ENCODE measurements at regions not wholly inside any gene's neighbourhood (a gene's known extent, or its start where the extent isn't known, plus 50 kb on each side); places are given as distances from the start of the nearest gene placed in this dataset.

DNA sequence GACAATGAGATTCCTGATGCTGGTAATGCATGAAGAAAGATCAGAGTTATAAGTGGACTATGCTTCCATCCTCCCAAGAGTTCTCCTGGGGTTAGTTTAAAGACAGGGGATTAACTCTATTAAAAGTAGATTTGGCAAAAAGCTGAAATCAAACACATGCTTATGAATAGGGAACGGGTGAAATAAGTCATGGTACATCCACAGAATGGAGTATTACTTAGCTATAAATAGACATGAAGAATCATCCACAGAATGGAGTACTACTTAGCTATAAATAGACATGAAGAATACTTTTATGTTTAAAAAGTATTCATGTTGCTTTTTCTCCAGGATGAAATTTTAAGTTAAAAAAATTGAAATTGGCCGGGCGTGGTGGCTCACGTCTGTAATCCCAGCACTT lies 596.4 kb upstream of the B3GAT1 start:
- intact Hi-C loops (cut with micrococcal nuclease; ENCODE audit: unreplicated experiment) = no loop called here
- no peak overlapping the region for H3K4me2 ChIP-seq (ENCODE audit: low read depth, low read length)
- no peak for FAIRE-seq
- H3K27me3 ChIP-seq (ENCODE audit: control insufficient read depth in 1 of 2, insufficient read depth in 2 of 2, low read length in 2 of 2) = no peaks in the 10 kb centered on the region; a peak in 1 of 5 replicates
- no peaks in the 10 kb centered on the region for H3K36me3 ChIP-seq (replicated peaks in 1 of 2; ENCODE audit: control insufficient read depth in 1 of 2, insufficient read depth in 2 of 2, low read length in 2 of 2)
- H3K9ac ChIP-seq (ENCODE audit: insufficient read depth, low read depth, low read length) = no peak overlapping the region
- no peaks in the 10 kb centered on the region for H3K79me2 ChIP-seq (ENCODE audit: insufficient read depth, low read length)
- no peaks in the 10 kb centered on the region for H4K20me1 ChIP-seq (ENCODE audit: insufficient read depth, low read length)
- H3K4me3 ChIP-seq (replicated peaks in 1 of 3; ENCODE audit: insufficient read depth in 1 of 3, low read depth in 2 of 3, low read length in 3 of 3) = no peak overlapping the region
- WGBS (ENCODE audit: low lambda C conversion rate) = 24% methylated on average over 4 of the region's 4 CpGs
- ATAC-seq = no peak
- no peaks in the 10 kb centered on the region for H3K9me3 ChIP-seq (ENCODE audit: low read length)
- in situ Hi-C loops (cut with HindIII; ENCODE audit: extremely low pct_ligation_motif_present, low pct_unique_long_range_greater_than_20kb) = no loop called here
- ChIA-PET POLR2A (no interaction called here), CTCF (ENCODE audit: low intra/inter-chr PET ratio, low total read pairs) (no interaction called here)
- DNase-seq (ENCODE audit: low spot score) = no peak
- no TSS peak for BruUV-seq (replicated peaks)
- no peak overlapping the region for H2AFZ ChIP-seq (ENCODE audit: low read length)
- H3K27ac ChIP-seq (ENCODE audit: extremely low read length, insufficient read depth, low read length) = no peak overlapping the region
- H3K4me1 ChIP-seq (ENCODE audit: insufficient read depth, low read length) = no peaks in the 10 kb centered on the region
- TF ChIP-seq MAF1 (CRISPR knock-in tag; IDR thresholded peaks at IDR 0.05; ENCODE audit: borderline replicate concordance) = no peak
- TF ChIP-seq ZNF207 (IDR thresholded peaks at IDR 0.05; ENCODE audit: borderline replicate concordance) = no peak
- TF ChIP-seq GATA4 (IDR thresholded peaks at IDR 0.05; ENCODE audit: borderline replicate concordance, low read depth) = no peak
- no peak for TF ChIP-seq DNMT1 (CRISPR knock-in tag; IDR thresholded peaks at IDR 0.05)
- TF ChIP-seq, protein P1, sequence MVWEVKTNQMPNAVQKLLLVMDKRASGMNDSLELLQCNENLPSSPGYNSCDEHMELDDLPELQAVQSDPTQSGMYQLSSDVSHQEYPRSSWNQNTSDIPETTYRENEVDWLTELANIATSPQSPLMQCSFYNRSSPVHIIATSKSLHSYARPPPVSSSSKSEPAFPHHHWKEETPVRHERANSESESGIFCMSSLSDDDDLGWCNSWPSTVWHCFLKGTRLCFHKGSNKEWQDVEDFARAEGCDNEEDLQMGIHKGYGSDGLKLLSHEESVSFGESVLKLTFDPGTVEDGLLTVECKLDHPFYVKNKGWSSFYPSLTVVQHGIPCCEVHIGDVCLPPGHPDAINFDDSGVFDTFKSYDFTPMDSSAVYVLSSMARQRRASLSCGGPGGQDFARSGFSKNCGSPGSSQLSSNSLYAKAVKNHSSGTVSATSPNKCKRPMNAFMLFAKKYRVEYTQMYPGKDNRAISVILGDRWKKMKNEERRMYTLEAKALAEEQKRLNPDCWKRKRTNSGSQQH (CRISPR knock-in tag; IDR thresholded peaks at IDR 0.05; ENCODE audit: low read depth) = no peak
- TF ChIP-seq, protein P2, sequence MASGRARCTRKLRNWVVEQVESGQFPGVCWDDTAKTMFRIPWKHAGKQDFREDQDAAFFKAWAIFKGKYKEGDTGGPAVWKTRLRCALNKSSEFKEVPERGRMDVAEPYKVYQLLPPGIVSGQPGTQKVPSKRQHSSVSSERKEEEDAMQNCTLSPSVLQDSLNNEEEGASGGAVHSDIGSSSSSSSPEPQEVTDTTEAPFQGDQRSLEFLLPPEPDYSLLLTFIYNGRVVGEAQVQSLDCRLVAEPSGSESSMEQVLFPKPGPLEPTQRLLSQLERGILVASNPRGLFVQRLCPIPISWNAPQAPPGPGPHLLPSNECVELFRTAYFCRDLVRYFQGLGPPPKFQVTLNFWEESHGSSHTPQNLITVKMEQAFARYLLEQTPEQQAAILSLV (CRISPR knock-in tag; IDR thresholded peaks at IDR 0.05; ENCODE audit: borderline replicate concordance) = no peak
- TF ChIP-seq PRDM4 (CRISPR knock-in tag; IDR thresholded peaks at IDR 0.05; ENCODE audit: borderline replicate concordance) = no peak
